Neural progenitor cell (in vitro differentiated cells): ENCODE measurements at regions not wholly inside any gene's neighbourhood (a gene's known extent, or its start where the extent isn't known, plus 50 kb on each side); places are given as distances from the start of the nearest gene placed in this dataset.

Experiments
- CTCF ChIP-seq: fragments of 200-600 bp; sonication (generic); IDR thresholded peaks from 2 replicates; pipeline ENCODE4 v1.5.1; 2017; ENCODE audit warnings: antibody characterized with exemption, mild to moderate bottlenecking
- EZH2 ChIP-seq: fragments of 200-600 bp; sonication (generic); IDR thresholded peaks from 2 replicates; pipeline ENCODE4 v1.6.1; 2017; ENCODE audit warnings: antibody characterized with exemption, mild to moderate bottlenecking, moderate library complexity

DNA sequence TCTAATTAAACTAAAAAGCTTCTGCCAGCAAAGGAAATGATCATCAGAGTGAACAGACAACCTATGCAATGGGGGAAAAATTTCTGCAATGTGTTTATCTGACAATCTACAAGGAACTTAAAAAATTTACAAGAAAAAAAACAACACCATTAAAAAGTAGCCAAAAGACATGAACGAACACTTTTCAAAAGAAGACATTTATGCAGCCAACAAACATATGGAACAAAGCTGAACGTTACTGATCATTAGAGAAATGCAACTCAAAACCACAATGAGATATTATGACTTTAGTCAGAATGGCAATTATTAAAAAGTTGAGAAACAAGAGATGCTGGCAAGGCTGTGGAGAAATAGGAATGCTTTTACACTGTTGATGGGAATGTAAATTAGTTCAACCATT is 530.4 kb upstream of the DAB2 start:
- TF ChIP-seq CTCF: no peak
- TF ChIP-seq EZH2: no peak
